H9 (cell line): ENCODE measurements at regions not wholly inside any gene's neighbourhood (a gene's known extent, or its start where the extent isn't known, plus 50 kb on each side); places are given as distances from the start of the nearest gene placed in this dataset.
"Not testable (repeated sequence)": the region's sequence is repeated elsewhere in the genome, so short reads cannot be mapped to it uniquely, and the experiment has no call there.

Source experiments
- DNase-seq: peaks from one replicate; pipeline ENCODE4 v3.0.0-alpha.2; 2017
- H2AFZ ChIP-seq: one replicate; pipeline ENCODE4 v1.6.1; 2013; ENCODE audit warnings: mild to moderate bottlenecking, low read length, control low read depth, moderate library complexity
- H2AK5ac ChIP-seq: 2 replicates; pipeline ENCODE4 v1.6.1; 2013; ENCODE audit warnings: low read length, control low read depth, mixed read lengths; ENCODE audit not compliant: insufficient read length
- H2BK120ac ChIP-seq: one replicate; pipeline ENCODE4 v1.6.1; 2013; ENCODE audit warnings: low read depth, mild to moderate bottlenecking, low read length, control low read depth, inconsistent platforms; ENCODE audit not compliant: poor library complexity, severe bottlenecking
- H2BK12ac ChIP-seq: 2 replicates; pipeline ENCODE4 v1.6.1; 2013; ENCODE audit warnings: low read length, control low read depth, mixed read lengths, low read depth; ENCODE audit not compliant: insufficient read length
- H2BK15ac ChIP-seq: 2 replicates; pipeline ENCODE4 v1.6.1; 2013; ENCODE audit warnings: low read depth, low read length, control low read depth
- H2BK20ac ChIP-seq: one replicate; pipeline ENCODE4 v1.6.1; 2013; ENCODE audit warnings: low read depth, mild to moderate bottlenecking, low read length, control low read depth, inconsistent platforms; ENCODE audit not compliant: poor library complexity, severe bottlenecking
- H2BK5ac ChIP-seq: 2 replicates; pipeline ENCODE4 v1.6.1; 2013; ENCODE audit warnings: low read length, control low read depth, mixed read lengths; ENCODE audit not compliant: insufficient read length
- H3K14ac ChIP-seq: 2 replicates; pipeline ENCODE4 v1.6.1; 2013; ENCODE audit warnings: low read length, control low read depth; ENCODE audit not compliant: insufficient read depth
- H3K18ac ChIP-seq: 2 replicates; pipeline ENCODE4 v1.6.1; 2013; ENCODE audit warnings: low read depth, mild to moderate bottlenecking, mixed read lengths, low read length, control low read depth; ENCODE audit not compliant: insufficient read length
- H3K23ac ChIP-seq: 2 replicates; pipeline ENCODE4 v1.6.1; 2013; ENCODE audit warnings: low read length, control low read depth, mixed read lengths, low read depth; ENCODE audit not compliant: insufficient read length
- H3K23me2 ChIP-seq: 2 replicates; pipeline ENCODE4 v1.6.1; 2013; ENCODE audit warnings: low read depth, mild to moderate bottlenecking, mixed read lengths, low read length, control low read depth; ENCODE audit not compliant: insufficient read length, poor library complexity, severe bottlenecking
- H3K27ac ChIP-seq: 2 replicates; pipeline ENCODE4 v1.5.1; 2013; ENCODE audit warnings: low read length, control low read depth, mixed read lengths, low read depth; ENCODE audit not compliant: insufficient read length
- H3K27me3 ChIP-seq: 2 replicates; pipeline ENCODE4 v1.6.1; 2013; ENCODE audit warnings: low read length, control low read depth, inconsistent platforms; ENCODE audit not compliant: insufficient read depth
- H3K4ac ChIP-seq: 2 replicates; pipeline ENCODE4 v1.6.1; 2013; ENCODE audit warnings: low read depth, mild to moderate bottlenecking, control low read depth, inconsistent platforms, low read length, moderate library complexity
- H3K4me1 ChIP-seq: 2 replicates; pipeline ENCODE4 v1.6.1; 2013; ENCODE audit warnings: low read length, control low read depth, inconsistent platforms; ENCODE audit not compliant: insufficient read depth
- H3K4me2 ChIP-seq: 2 replicates; pipeline ENCODE4 v1.6.1; 2013; ENCODE audit warnings: low read length, control low read depth, mixed read lengths; ENCODE audit not compliant: insufficient read length, insufficient read depth
- H3K56ac ChIP-seq: 2 replicates; pipeline ENCODE4 v1.6.1; 2013; ENCODE audit warnings: low read depth, mild to moderate bottlenecking, mixed read lengths, low read length, control low read depth; ENCODE audit not compliant: insufficient read length
- H3K79me1 ChIP-seq: 2 replicates; pipeline ENCODE4 v1.6.1; 2013; ENCODE audit warnings: low read depth, mild to moderate bottlenecking, moderate library complexity, low read length, control low read depth, inconsistent platforms; ENCODE audit not compliant: insufficient read depth, poor library complexity, severe bottlenecking
- H3K79me2 ChIP-seq: 2 replicates; pipeline ENCODE4 v1.6.1; 2013; ENCODE audit warnings: low read length, control low read depth, inconsistent platforms; ENCODE audit not compliant: insufficient read depth
- H3K9ac ChIP-seq: 2 replicates; pipeline ENCODE4 v1.6.1; 2013; ENCODE audit warnings: low read length, control low read depth, mixed read lengths; ENCODE audit not compliant: insufficient read length; ENCODE audit errors: extremely low read depth
- H3K9me3 ChIP-seq: one replicate; pipeline ENCODE4 v1.6.1; 2013; ENCODE audit warnings: low read depth, low read length, inconsistent platforms; ENCODE audit not compliant: control insufficient read depth
- H3T11ph ChIP-seq: one replicate; pipeline ENCODE4 v1.6.1; 2013; ENCODE audit warnings: mild to moderate bottlenecking, low read length, control low read depth, inconsistent platforms
- H4K20me1 ChIP-seq: one replicate; pipeline ENCODE4 v1.6.1; 2013; ENCODE audit not compliant: control insufficient read depth, insufficient read length, insufficient read depth
- H4K5ac ChIP-seq: 2 replicates; pipeline ENCODE4 v1.6.1; 2013; ENCODE audit warnings: low read depth, mild to moderate bottlenecking, mixed read lengths, low read length, control low read depth; ENCODE audit not compliant: insufficient read length
- H4K8ac ChIP-seq: replicated peaks from 2 replicates; pipeline ENCODE4 v1.6.1; 2013; ENCODE audit warnings: low read length, control low read depth, mixed read lengths, low read depth; ENCODE audit not compliant: insufficient read length
- H4K91ac ChIP-seq: 2 replicates; pipeline ENCODE4 v1.6.1; 2013; ENCODE audit warnings: low read depth, mild to moderate bottlenecking, moderate library complexity, mixed read lengths, low read length, control low read depth; ENCODE audit not compliant: insufficient read length
- H3K27ac Mint-ChIP-seq, 3 experiments: 2 replicates in 2 of 3; 3 replicates in 1 of 3; pipeline ENCODE4 v1.8.0; 2020 to 2021; ENCODE audit warnings: mixed read lengths in 3 of 3, mild to moderate bottlenecking in 1 of 3, moderate library complexity in 1 of 3
- H3K27me3 Mint-ChIP-seq: 2 replicates; pipeline ENCODE4 v1.8.0; 2021; ENCODE audit warnings: low read depth, mild to moderate bottlenecking, moderate library complexity, mixed read lengths
- H3K36me3 Mint-ChIP-seq, 3 experiments: 2 replicates in 2 of 3; 3 replicates in 1 of 3; pipeline ENCODE4 v1.8.0; 2020 to 2021; ENCODE audit warnings: low read depth in 3 of 3, mixed read lengths in 3 of 3; ENCODE audit not compliant: insufficient read depth in 1 of 3
- H3K4me1 Mint-ChIP-seq, 2 experiments: 2 replicates each; pipeline ENCODE4 v1.8.0; 2020; ENCODE audit warnings: mixed read lengths in 2 of 2
- H3K4me3 Mint-ChIP-seq, 2 experiments: 2 replicates in 1 of 2; 3 replicates in 1 of 2; pipeline ENCODE4 v1.8.0; 2020 to 2021; ENCODE audit warnings: mild to moderate bottlenecking in 2 of 2, mixed read lengths in 2 of 2, moderate library complexity in 1 of 2
- H3K9me3 Mint-ChIP-seq, 2 experiments: 2 replicates in 1 of 2; 3 replicates in 1 of 2; pipeline ENCODE4 v1.8.0; 2020; ENCODE audit warnings: mild to moderate bottlenecking in 2 of 2, mixed read lengths in 2 of 2, moderate library complexity in 1 of 2
- CTCF ChIP-seq: fragments of 200-600 bp; sonication (generic); conservative IDR thresholded peaks from 3 replicates; pipeline ENCODE4 v1.8.0; 2021; ENCODE audit warnings: antibody characterized with exemption, mild to moderate bottlenecking
- WGBS: extraction: QIAGEN DNeasy Blood & Tissue Kit; methylation state at CpG from one replicate; pipeline ENCODE4 v1.1.7; 2013; ENCODE audit warnings: missing lambda C conversion rate, low lambda C conversion rate, mixed read lengths; ENCODE audit not compliant: insufficient read length; ENCODE audit errors: extremely low coverage; 5-methylcytosine and 5-hydroxymethylcytosine counted together

- Histone ChIP-seq H3K79me1 (no peaks in the 10 kb centered on the region), H4K5ac (no peak overlapping the region), H2AK5ac (no peak overlapping the region), H3K18ac (no peak overlapping the region), H3K79me2 (no peaks in the 10 kb centered on the region), H3K27ac (no peak overlapping the region), H3K23me2 (no peaks in the 10 kb centered on the region), H2BK12ac (no peak overlapping the region), H3K56ac (no peak overlapping the region), H3K4me2 (no peak overlapping the region), H3K23ac (no peak overlapping the region), H4K8ac (no peak overlapping the region), H2AFZ (no peak overlapping the region), H3K14ac (no peak overlapping the region), H3K27me3 (no peaks in the 10 kb centered on the region), H3K9ac (no peak overlapping the region), H4K20me1 (no peaks in the 10 kb centered on the region), H3K4me1 (no peaks in the 10 kb centered on the region), H3K4ac (no peak overlapping the region), H2BK120ac (no peak overlapping the region), H2BK5ac (no peak overlapping the region), H2BK15ac (no peak overlapping the region), H3T11ph (no peak overlapping the region), H2BK20ac (no peak overlapping the region), H4K91ac (no peak overlapping the region), H3K9me3 (no peaks in the 10 kb centered on the region)
- Mint-ChIP-seq H3K4me1 (no peaks in the 10 kb centered on the region), H3K27me3 (no peaks in the 10 kb centered on the region; the same call in none of the 2 replicates), H3K9me3 (peaks cover 7 to 14% of the 10 kb centered on the region in 2 experiments; a peak in 4 of 5 replicates), H3K4me3 (no peak overlapping the region), H3K36me3 (peaks cover 0 to 4% (median 0%) of the 10 kb centered on the region in 3 experiments; a peak in 1 of 7 replicates), H3K27ac (no peak overlapping the region)
- DNase-seq = no peak
- no CpG with 5 or more reads among the region's 4 CpGs for WGBS
- TF ChIP-seq CTCF = no peak
Observed at GRCh38 chrX:96591421-96591820, 93.2 kb upstream of the DIAPH2 start.

- not testable (repeated sequence) for H2AK5ac ChIP-seq, H3K79me1 ChIP-seq, DNase-seq, H3K14ac ChIP-seq, H2BK20ac ChIP-seq, H2AFZ ChIP-seq, H3K9ac ChIP-seq, H3K27ac Mint-ChIP-seq, H3K4me3 Mint-ChIP-seq, H3K9me3 ChIP-seq, H3K56ac ChIP-seq, H2BK120ac ChIP-seq, H2BK12ac ChIP-seq, H4K91ac ChIP-seq, H2BK5ac ChIP-seq, H2BK15ac ChIP-seq, H3K4me2 ChIP-seq, H4K8ac ChIP-seq, H4K20me1 ChIP-seq, H3K27ac ChIP-seq, H3K4me1 ChIP-seq, H3K18ac ChIP-seq, H3K27me3 Mint-ChIP-seq, H3K4me1 Mint-ChIP-seq, H3K79me2 ChIP-seq, H3K23me2 ChIP-seq, H3K23ac ChIP-seq, H3K27me3 ChIP-seq, H3T11ph ChIP-seq, H3K4ac ChIP-seq, H4K5ac ChIP-seq
- no CpG with 5 or more reads among the region's 9 CpGs for WGBS
- Mint-ChIP-seq H3K36me3 (peaks cover 5 to 23% (median 14%) of the 10 kb centered on the region in 3 experiments; a peak in 5 of 7 replicates), H3K9me3 (peaks cover 20 to 27% of the 10 kb centered on the region in 2 experiments)
Observed at GRCh38 chrX:96597847-96598246, 86.8 kb upstream of the DIAPH2 start.
